GM06990 (cell line): ENCODE measurements at regions not wholly inside any gene's neighbourhood (a gene's known extent, or its start where the extent isn't known, plus 50 kb on each side); places are given as distances from the start of the nearest gene placed in this dataset.

ENCODE experiments used
- DNase-seq: peaks from one replicate; pipeline ENCODE4 v3.0.0-alpha.2; 2011; ENCODE audit not compliant: insufficient read length; ENCODE audit errors: extremely low read depth
- H3K27me3 ChIP-seq: replicated peaks from 2 replicates; pipeline ENCODE4 v1.6.0; 2011; ENCODE audit warnings: low read length; ENCODE audit not compliant: control insufficient read depth, insufficient read depth
- H3K36me3 ChIP-seq: 2 replicates; pipeline ENCODE4 v1.5.1; 2011; ENCODE audit warnings: low read length; ENCODE audit not compliant: control insufficient read depth, insufficient read depth
- H3K4me3 ChIP-seq: replicated peaks from 2 replicates; pipeline ENCODE4 v1.5.1; 2011; ENCODE audit warnings: low read depth, mild to moderate bottlenecking, control low read depth, low read length
- CTCF ChIP-seq: IDR thresholded peaks from 2 replicates; pipeline ENCODE4 v1.5.1; 2011; ENCODE audit warnings: low read length, control low read depth, mild to moderate bottlenecking, inconsistent platforms; ENCODE audit not compliant: insufficient read depth, poor library complexity, severe bottlenecking

DNA sequence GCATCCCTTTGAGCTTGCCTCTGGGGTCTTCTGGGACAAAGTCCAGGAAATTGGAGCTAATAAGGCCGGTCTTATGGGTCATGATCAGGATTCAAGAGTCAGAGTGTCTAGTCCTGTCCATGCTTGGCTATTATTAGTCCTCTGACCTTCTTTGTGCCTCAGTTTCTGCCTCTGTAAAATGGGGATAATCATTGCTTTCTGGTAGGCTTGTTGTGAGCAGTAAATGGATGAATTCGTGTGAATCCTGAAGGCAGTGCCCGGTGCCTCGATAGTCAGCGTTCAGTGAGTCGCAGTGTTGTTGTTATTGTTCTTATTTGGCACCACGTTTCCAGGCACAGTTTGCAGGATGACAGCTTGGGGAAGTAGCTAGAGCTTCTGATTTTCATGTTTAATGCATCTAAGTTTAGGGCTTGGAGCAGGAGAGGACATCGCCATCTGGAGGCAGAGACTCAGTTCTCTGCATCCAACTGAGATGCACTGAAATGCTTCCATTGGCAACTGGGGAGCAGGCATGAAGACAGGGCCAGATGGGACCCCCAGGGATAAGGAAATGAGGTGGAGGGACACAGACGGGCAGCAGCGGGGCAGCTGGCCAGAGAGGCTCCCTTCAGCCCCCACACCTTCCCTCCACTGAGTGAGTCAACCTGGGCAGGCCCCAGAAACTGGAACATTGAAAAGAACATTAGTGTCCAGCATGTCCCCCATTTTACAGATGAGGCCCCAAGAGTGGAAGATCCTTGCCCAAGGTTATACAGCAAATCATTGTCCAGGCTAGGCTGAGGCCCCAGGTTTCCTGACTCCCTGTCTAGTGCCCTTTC, 160.3 kb downstream of the PTPRU start:
- no peak for DNase-seq
- no peak for TF ChIP-seq CTCF
- H3K27me3 ChIP-seq: no peaks in the 10 kb centered on the region; the same call in none of the 2 replicates
- no peak overlapping the region for H3K4me3 ChIP-seq
- H3K36me3 ChIP-seq: no peaks in the 10 kb centered on the region

DNA sequence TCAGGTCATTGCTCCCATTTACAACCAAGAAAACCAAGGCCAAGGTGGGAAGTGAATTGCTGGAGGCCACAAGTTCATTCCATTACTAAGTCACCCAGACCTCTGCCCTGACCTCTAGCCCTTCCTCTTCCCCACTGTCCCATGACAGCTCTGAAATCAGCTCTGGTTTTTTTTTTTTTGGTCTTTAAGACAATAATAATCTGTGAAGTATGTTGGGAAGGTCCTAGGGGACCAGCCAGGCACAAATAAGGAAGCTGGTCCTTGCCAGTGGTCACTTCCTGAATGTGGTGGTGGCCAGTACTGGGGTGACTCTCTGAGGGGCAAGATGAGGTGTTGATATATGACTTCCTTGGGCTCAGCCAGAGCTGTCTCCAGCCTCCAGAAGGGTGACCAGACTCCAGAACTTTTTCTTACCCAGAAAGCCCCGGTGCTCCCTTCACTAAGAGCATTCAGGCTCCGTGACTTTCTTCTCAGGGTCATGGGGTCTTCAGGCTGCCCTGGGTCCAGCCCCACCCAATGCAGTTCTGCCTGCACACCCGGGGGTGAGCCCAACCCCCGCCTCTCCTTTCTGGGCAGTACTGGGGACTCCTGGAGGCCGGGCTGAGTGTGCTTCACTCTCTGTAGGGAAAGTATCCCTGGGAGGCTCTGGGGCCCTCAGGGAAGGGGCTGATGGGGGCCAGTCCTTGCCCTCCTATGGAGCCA, 159.6 kb downstream of the PTPRU start:
- no peak for DNase-seq
- no peaks in the 10 kb centered on the region; the same call in none of the 2 replicates for H3K27me3 ChIP-seq
- no peak overlapping the region for H3K4me3 ChIP-seq
- no peak for TF ChIP-seq CTCF
- no peaks in the 10 kb centered on the region for H3K36me3 ChIP-seq

GRCh38 chr1:29394521-29395225, 158.4 kb downstream of the PTPRU start:
- Histone ChIP-seq H3K27me3 (no peaks in the 10 kb centered on the region; the same call in none of the 2 replicates), H3K4me3 (no peak overlapping the region), H3K36me3 (no peaks in the 10 kb centered on the region)
- TF ChIP-seq CTCF: no peak
- DNase-seq: no peak

- no peaks in the 10 kb centered on the region; the same call in none of the 2 replicates for H3K27me3 ChIP-seq
- no peak for DNase-seq
- no peak overlapping the region for H3K4me3 ChIP-seq
- H3K36me3 ChIP-seq: no peaks in the 10 kb centered on the region
- TF ChIP-seq CTCF: no peak
These were observed 157.1 kb downstream of the PTPRU start for GRCh38 chr1:29393451-29393826.

DNA sequence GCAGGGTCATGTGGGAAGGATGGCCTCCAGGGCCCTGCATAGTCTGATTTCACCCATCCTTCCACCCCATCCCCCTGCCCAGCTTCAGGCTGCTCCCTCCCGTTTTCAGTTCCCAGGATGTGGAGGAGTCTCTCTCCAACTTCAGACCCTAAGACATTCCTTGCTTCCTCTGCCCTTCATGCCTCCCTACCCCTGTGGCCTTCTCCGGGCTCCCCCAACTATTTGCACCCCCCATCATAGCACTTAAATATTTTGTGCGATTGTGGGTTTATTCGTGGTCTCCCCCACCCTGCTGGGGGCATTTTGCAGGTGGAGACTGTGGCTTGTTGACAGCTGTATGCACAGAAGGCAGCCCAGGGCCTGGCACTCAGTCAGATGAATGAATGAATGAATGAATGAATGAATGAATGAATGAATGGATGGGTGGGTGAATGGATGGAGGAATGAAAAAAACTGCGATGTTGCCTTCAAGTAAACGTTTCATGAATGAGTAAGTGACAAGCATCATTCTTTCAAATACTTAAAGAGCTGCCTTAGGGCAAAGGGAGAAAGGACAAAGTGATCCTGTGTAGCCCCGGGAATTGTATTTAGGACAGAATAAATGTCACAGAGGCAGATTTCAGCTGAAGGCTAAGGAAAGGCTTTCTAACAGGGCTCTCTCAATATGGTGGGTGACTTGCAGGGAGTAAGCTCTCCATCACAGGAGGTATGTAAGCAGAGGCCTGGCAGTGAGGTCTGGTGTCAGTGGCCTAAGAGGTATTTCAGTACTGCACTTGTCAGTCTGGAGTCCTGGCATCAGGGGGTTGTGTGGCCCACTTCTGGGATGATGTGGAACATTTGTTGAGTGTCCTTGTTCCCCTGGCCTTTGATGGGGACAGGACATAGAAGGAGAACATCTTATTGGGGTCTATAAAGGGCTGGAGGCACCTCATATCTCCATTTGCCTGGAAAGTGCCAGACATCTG, 156.4 kb downstream of the PTPRU start:
- no peaks in the 10 kb centered on the region for H3K36me3 ChIP-seq
- no peak for DNase-seq
- H3K4me3 ChIP-seq: no peak overlapping the region
- no peaks in the 10 kb centered on the region; the same call in none of the 2 replicates for H3K27me3 ChIP-seq
- no peak for TF ChIP-seq CTCF
